ENCODE measurements at regions not wholly inside any gene's neighbourhood (a gene's known extent, or its start where the extent isn't known, plus 50 kb on each side); places are given as distances from the start of the nearest gene placed in this dataset.
A peak's percentile ranks its signal among the peaks of the same experiment; 100 is the strongest.

DNA sequence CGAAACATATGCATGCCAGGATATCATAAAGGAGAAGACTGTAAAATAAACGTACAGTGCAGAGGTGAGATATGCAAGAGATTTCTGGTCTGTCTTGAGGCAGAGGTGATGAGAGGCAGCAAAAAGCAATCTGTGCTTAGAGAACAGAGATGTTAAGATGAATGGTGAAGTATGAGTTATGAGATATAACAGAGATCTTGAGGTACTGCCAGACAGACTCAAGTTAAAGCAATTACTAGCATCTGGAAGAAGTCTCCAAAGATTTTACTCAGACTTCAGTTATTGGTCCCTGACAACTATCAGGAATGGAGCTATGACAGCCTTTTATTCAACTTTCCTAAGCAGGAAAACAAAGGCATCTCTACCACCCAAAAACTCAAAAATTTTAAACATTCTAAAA, 122.8 kb upstream of the DST start:
- peaks cover 0 to 3% of the 10 kb centered on the region in 2 donors for H3K4me1 ChIP-seq (ENCODE audit: control insufficient read depth in 1 of 2, insufficient read depth in 2 of 2, low read length in 2 of 2)
- no peak for DNase-seq
- WGBS (ENCODE audit: insufficient coverage) = 80% methylated on average over 1 of the region's 2 CpGs
- H3K36me3 ChIP-seq (replicated peaks in 1 of 2; ENCODE audit: control insufficient read depth in 1 of 2, insufficient read depth in 2 of 2, low read length in 2 of 2) = no peaks in the 10 kb centered on the region
- H3K4me1 Mint-ChIP-seq = peaks cover 10% of the 10 kb centered on the region
- H3K27ac Mint-ChIP-seq = no peak overlapping the region
- no peaks in the 10 kb centered on the region for H3K79me2 ChIP-seq (ENCODE audit: insufficient read depth, low read length)
- no peaks in the 10 kb centered on the region for H4K20me1 ChIP-seq (ENCODE audit: insufficient read depth, low read length)
- TF ChIP-seq, protein P1, sequence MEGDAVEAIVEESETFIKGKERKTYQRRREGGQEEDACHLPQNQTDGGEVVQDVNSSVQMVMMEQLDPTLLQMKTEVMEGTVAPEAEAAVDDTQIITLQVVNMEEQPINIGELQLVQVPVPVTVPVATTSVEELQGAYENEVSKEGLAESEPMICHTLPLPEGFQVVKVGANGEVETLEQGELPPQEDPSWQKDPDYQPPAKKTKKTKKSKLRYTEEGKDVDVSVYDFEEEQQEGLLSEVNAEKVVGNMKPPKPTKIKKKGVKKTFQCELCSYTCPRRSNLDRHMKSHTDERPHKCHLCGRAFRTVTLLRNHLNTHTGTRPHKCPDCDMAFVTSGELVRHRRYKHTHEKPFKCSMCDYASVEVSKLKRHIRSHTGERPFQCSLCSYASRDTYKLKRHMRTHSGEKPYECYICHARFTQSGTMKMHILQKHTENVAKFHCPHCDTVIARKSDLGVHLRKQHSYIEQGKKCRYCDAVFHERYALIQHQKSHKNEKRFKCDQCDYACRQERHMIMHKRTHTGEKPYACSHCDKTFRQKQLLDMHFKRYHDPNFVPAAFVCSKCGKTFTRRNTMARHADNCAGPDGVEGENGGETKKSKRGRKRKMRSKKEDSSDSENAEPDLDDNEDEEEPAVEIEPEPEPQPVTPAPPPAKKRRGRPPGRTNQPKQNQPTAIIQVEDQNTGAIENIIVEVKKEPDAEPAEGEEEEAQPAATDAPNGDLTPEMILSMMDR (IDR thresholded peaks at IDR 0.05) = no peak
- peaks cover 0 to 2% (median 0%) of the 10 kb centered on the region in 3 donors for H3K27me3 Mint-ChIP-seq (ENCODE audit: low read depth in 3 of 3)
- intact Hi-C loops (cut with micrococcal nuclease) = loop anchor here in 1 of 2 donors (10.0 kb wide), 1 partner anchor 121 kb away; the partner anchor contains the start of gene DST
- no peak overlapping the region for H3K4me3 Mint-ChIP-seq
- no peaks in the 10 kb centered on the region for H3K9me3 Mint-ChIP-seq
- H3K36me3 Mint-ChIP-seq = no peaks in the 10 kb centered on the region
- no peak overlapping the region for H3K27ac ChIP-seq (ENCODE audit: low read depth in 1 of 2, low read length in 2 of 2)
- no peak overlapping the region for H3K4me3 ChIP-seq (replicated peaks in 1 of 3; ENCODE audit: low read depth in 2 of 3, low read length in 3 of 3)
- no peak overlapping the region for H3K9ac ChIP-seq (ENCODE audit: insufficient read depth, low read length, poor library complexity, severe bottlenecking)
- no peak overlapping the region for H2AFZ ChIP-seq (ENCODE audit: insufficient read depth, low read depth, low read length, poor library complexity, severe bottlenecking)
- H3K27me3 ChIP-seq (ENCODE audit: control insufficient read depth in 2 of 2, insufficient read depth in 2 of 2, low read length in 2 of 2) = no peaks in the 10 kb centered on the region
- H3K4me2 ChIP-seq (replicated peaks; ENCODE audit: extremely low read depth, low read length, poor library complexity, severe bottlenecking) = no peak overlapping the region
- no peaks in the 10 kb centered on the region for H3K9me3 ChIP-seq (replicated peaks in 1 of 2; ENCODE audit: control insufficient read depth in 1 of 2, insufficient read depth in 1 of 2, low read length in 2 of 2)

DNA sequence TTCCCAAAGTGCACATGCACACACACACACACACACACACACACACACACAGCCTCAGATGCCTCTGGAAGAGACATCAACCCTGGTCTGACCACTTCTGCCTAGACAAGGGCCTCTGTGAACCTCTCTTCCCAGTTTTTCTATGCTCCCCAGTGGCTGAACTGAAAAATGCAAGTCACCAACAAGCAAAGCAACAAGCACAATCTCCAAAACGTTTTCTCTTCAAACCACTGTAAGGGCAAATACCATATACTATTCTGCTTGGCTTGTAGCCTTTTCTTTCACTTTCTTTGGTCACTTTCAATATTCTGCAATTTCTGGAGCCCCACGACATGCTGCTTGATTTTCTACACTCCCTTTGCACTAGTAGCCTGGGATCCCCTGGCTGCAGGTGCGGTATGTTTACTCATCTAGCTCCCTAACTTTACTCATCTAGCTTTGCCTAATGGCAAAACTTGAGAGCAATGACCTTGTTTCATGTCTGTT, 121.4 kb upstream of the DST start:
- Histone ChIP-seq H3K9me3 (replicated peaks in 1 of 2; ENCODE audit: control insufficient read depth in 1 of 2, insufficient read depth in 1 of 2, low read length in 2 of 2) (no peaks in the 10 kb centered on the region), H3K4me2 (replicated peaks; ENCODE audit: extremely low read depth, low read length, poor library complexity, severe bottlenecking) (no peak overlapping the region), H3K9ac (ENCODE audit: insufficient read depth, low read length, poor library complexity, severe bottlenecking) (no peak overlapping the region), H3K27me3 (ENCODE audit: control insufficient read depth in 2 of 2, insufficient read depth in 2 of 2, low read length in 2 of 2) (no peaks in the 10 kb centered on the region), H3K27ac (ENCODE audit: low read depth in 1 of 2, low read length in 2 of 2) (no peak overlapping the region), H3K4me1 (ENCODE audit: control insufficient read depth in 1 of 2, insufficient read depth in 2 of 2, low read length in 2 of 2) (peaks cover 0 to 3% of the 10 kb centered on the region in 2 donors), H3K36me3 (replicated peaks in 1 of 2; ENCODE audit: control insufficient read depth in 1 of 2, insufficient read depth in 2 of 2, low read length in 2 of 2) (no peaks in the 10 kb centered on the region), H3K4me3 (replicated peaks in 1 of 3; ENCODE audit: low read depth in 2 of 3, low read length in 3 of 3) (no peak overlapping the region), H2AFZ (ENCODE audit: insufficient read depth, low read depth, low read length, poor library complexity, severe bottlenecking) (no peak overlapping the region), H3K79me2 (ENCODE audit: insufficient read depth, low read length) (no peaks in the 10 kb centered on the region), H4K20me1 (ENCODE audit: insufficient read depth, low read length) (no peaks in the 10 kb centered on the region)
- no peaks in the 10 kb centered on the region for H3K9me3 Mint-ChIP-seq
- 11% methylated on average over 2 of the region's 3 CpGs for WGBS (ENCODE audit: insufficient coverage)
- TF ChIP-seq, protein P1 (IDR thresholded peaks at IDR 0.05) = peak; percentile 47
- H3K36me3 Mint-ChIP-seq = no peaks in the 10 kb centered on the region
- H3K27ac Mint-ChIP-seq = no peak overlapping the region
- peaks cover 14% of the 10 kb centered on the region for H3K4me1 Mint-ChIP-seq
- no peak overlapping the region for H3K4me3 Mint-ChIP-seq
- peaks cover 0 to 2% (median 0%) of the 10 kb centered on the region in 3 donors for H3K27me3 Mint-ChIP-seq (ENCODE audit: low read depth in 3 of 3)
- intact Hi-C loops (cut with micrococcal nuclease) = loop anchor here in 1 of 2 donors (10.0 kb wide), 1 partner anchor 119 kb away; the partner anchor contains the start of gene DST
- peak in 2 of 3 donors; percentile 9 to 21 for DNase-seq
